ENCODE measurements at regions not wholly inside any gene's neighbourhood (a gene's known extent, or its start where the extent isn't known, plus 50 kb on each side); places are given as distances from the start of the nearest gene placed in this dataset.

DNA sequence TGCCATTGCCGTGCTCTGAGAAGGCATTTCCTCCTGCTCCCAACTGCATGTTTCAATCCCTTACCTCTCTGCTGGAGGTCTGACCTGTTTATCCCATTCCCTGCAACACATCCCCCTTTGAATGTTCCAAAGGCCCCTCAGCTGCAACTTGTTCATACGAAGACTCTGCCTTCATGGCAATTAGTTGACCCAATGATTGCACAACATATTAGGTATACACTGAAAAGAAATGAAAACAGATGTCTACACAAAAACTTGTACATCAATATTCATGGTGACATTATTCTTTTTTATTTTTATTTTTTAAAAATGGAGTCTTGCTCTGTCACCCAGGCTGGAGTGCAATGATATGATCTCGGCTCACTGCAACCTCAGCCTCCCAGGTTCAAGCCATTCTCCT is 54.9 kb upstream of the STX18 start:
- TF ChIP-seq, protein P1, sequence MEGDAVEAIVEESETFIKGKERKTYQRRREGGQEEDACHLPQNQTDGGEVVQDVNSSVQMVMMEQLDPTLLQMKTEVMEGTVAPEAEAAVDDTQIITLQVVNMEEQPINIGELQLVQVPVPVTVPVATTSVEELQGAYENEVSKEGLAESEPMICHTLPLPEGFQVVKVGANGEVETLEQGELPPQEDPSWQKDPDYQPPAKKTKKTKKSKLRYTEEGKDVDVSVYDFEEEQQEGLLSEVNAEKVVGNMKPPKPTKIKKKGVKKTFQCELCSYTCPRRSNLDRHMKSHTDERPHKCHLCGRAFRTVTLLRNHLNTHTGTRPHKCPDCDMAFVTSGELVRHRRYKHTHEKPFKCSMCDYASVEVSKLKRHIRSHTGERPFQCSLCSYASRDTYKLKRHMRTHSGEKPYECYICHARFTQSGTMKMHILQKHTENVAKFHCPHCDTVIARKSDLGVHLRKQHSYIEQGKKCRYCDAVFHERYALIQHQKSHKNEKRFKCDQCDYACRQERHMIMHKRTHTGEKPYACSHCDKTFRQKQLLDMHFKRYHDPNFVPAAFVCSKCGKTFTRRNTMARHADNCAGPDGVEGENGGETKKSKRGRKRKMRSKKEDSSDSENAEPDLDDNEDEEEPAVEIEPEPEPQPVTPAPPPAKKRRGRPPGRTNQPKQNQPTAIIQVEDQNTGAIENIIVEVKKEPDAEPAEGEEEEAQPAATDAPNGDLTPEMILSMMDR (conservative IDR thresholded peaks at IDR 0.05), result no peak
- no peak for TF ChIP-seq EZH2 (IDR thresholded peaks at IDR 0.05; ENCODE audit: low read depth)

Measured in PC-9 (cell line).